Gastrocnemius medialis (tissue), 4 donors: ENCODE measurements at regions not wholly inside any gene's neighbourhood (a gene's known extent, or its start where the extent isn't known, plus 50 kb on each side); places are given as distances from the start of the nearest gene placed in this dataset.

Experiments used
- ATAC-seq, 2 donors: fragments of 150-250 bp; one replicate each; pipeline ENCODE4 v1.9.1; 2016
- DNase-seq, 2 donors: peaks; one replicate each; pipeline ENCODE4 v3.0.0-alpha.2; 2019
- H3K27ac ChIP-seq, 4 donors: fragments of 200-600 bp; sonication (generic); 1 replicate in 1 of 4; 2 replicates in 3 of 4; pipeline ENCODE4 v1.5.1; 2016 to 2018; ENCODE audit warnings: mild to moderate bottlenecking in 2 of 4, moderate library complexity in 1 of 4
- H3K27me3 ChIP-seq, 3 donors: fragments of 200-600 bp; sonication (generic) in 2 of 3; 1 replicate in 1 of 3; 2 replicates in 2 of 3; pipeline versions ENCODE4 v1.5.1 to v1.6.0; 2016 to 2019; ENCODE audit warnings: mild to moderate bottlenecking in 1 of 3, moderate library complexity in 1 of 3
- H3K36me3 ChIP-seq, 2 donors: fragments of 200-600 bp; sonication (generic) in 1 of 2; one replicate each; pipeline ENCODE4 v1.5.1; 2017 to 2018
- H3K4me1 ChIP-seq, 2 donors: fragments of 200-600 bp; sonication (generic) in 1 of 2; one replicate each; pipeline ENCODE4 v1.5.1; 2016 to 2017; ENCODE audit warnings: mild to moderate bottlenecking in 2 of 2
- H3K4me3 ChIP-seq, 4 donors: fragments of 200-600 bp; sonication (generic) in 3 of 4; 1 replicate in 1 of 4; 2 replicates in 3 of 4; pipeline ENCODE4 v1.5.1; 2016 to 2019; ENCODE audit warnings: mild to moderate bottlenecking in 2 of 4
- H3K9me3 ChIP-seq, 3 donors: fragments of 200-600 bp; sonication (generic) in 2 of 3; 1 replicate in 1 of 3; 2 replicates in 2 of 3; pipeline ENCODE4 v1.5.1; 2016 to 2019
- POLR2A ChIP-seq, 2 donors: fragments of 450-650 bp; IDR thresholded peaks; one replicate each; pipeline ENCODE4 v1.6.1; 2017; ENCODE audit warnings: antibody characterized with exemption in 2 of 2, mild to moderate bottlenecking in 2 of 2, moderate library complexity in 2 of 2
- in situ Hi-C, 4 donors: fragments of 200-750 bp; cut with MboI; loops; one replicate each; pipeline versions ENCODE4 v1.15.0 to v1.8.0; 2017; ENCODE audit warnings: low sequenced_read_pairs in 4 of 4
- intact Hi-C: fragments of 100-400 bp; cut with DNase I; formaldehyde crosslinking; loops from one replicate; pipeline ENCODE4 v1.15.1; 2023; ENCODE audit warnings: low total_unique reads
- TF ChIP-seq, protein P1 (sequence below), 5 experiments: fragments of 450-650 bp in 3 of 5; fragments of 200-600 bp in 2 of 5; sonication (generic) in 2 of 5; IDR thresholded peaks in 4 of 5; conservative IDR thresholded peaks in 1 of 5; 1 replicate in 4 of 5; 2 replicates in 1 of 5; pipeline ENCODE4 v1.5.1; 2016 to 2019; ENCODE audit warnings: antibody characterized with exemption in 5 of 5, mild to moderate bottlenecking in 3 of 5, moderate library complexity in 3 of 5

GRCh38 chr6:148671952-148672351, 74.9 kb upstream of the UST start:
- ATAC-seq (no peak), DNase-seq (no peak)
- intact Hi-C loops: no loop called here
- Histone ChIP-seq H3K9me3 (peaks cover 0 to 7% (median 0%) of the 10 kb centered on the region in 3 donors), H3K27me3 (no peaks in the 10 kb centered on the region), H3K36me3 (no peaks in the 10 kb centered on the region), H3K4me1 (no peaks in the 10 kb centered on the region), H3K27ac (no peak overlapping the region), H3K4me3 (no peak overlapping the region)
- no peak for TF ChIP-seq POLR2A (IDR thresholded peaks at IDR 0.05)
- TF ChIP-seq, protein P1, sequence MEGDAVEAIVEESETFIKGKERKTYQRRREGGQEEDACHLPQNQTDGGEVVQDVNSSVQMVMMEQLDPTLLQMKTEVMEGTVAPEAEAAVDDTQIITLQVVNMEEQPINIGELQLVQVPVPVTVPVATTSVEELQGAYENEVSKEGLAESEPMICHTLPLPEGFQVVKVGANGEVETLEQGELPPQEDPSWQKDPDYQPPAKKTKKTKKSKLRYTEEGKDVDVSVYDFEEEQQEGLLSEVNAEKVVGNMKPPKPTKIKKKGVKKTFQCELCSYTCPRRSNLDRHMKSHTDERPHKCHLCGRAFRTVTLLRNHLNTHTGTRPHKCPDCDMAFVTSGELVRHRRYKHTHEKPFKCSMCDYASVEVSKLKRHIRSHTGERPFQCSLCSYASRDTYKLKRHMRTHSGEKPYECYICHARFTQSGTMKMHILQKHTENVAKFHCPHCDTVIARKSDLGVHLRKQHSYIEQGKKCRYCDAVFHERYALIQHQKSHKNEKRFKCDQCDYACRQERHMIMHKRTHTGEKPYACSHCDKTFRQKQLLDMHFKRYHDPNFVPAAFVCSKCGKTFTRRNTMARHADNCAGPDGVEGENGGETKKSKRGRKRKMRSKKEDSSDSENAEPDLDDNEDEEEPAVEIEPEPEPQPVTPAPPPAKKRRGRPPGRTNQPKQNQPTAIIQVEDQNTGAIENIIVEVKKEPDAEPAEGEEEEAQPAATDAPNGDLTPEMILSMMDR (IDR thresholded peaks at IDR 0.05 in 4 of 5, conservative IDR thresholded peaks at IDR 0.05 in 1 of 5): no peak
- in situ Hi-C loops: no loop called here

DNA sequence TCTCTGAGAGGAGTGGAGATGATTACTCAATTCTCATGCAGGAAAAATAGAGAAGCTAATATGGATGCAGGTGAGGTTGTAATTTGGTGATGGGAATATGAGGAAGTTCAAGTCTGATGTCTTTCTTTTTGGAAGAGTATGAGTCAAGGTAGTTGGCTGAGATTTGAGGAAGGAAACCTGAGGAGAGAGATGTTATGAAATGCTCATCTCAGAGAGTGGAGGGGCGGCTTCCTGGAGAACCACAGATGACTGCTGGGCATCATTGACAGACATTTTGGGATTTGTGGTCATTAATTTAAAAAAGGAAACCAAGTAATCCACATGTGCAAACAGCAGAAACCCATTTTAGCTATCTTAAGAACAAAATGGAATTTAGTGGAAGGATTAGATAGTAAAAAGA, 72.5 kb upstream of the UST start:
- Histone ChIP-seq H3K4me3 (no peak overlapping the region), H3K27ac (no peak overlapping the region), H3K36me3 (no peaks in the 10 kb centered on the region), H3K9me3 (no peaks in the 10 kb centered on the region), H3K27me3 (no peaks in the 10 kb centered on the region), H3K4me1 (no peaks in the 10 kb centered on the region)
- in situ Hi-C loops: no loop called here
- TF ChIP-seq POLR2A (IDR thresholded peaks at IDR 0.05): no peak
- TF ChIP-seq, protein P1 (IDR thresholded peaks at IDR 0.05 in 4 of 5, conservative IDR thresholded peaks at IDR 0.05 in 1 of 5): no peak
- ATAC-seq: no peak
- intact Hi-C loops: no loop called here
- DNase-seq: no peak

- intact Hi-C loops: no loop called here
- Histone ChIP-seq H3K27ac (no peak overlapping the region), H3K9me3 (no peaks in the 10 kb centered on the region), H3K36me3 (no peaks in the 10 kb centered on the region), H3K4me3 (no peak overlapping the region), H3K4me1 (no peaks in the 10 kb centered on the region), H3K27me3 (no peaks in the 10 kb centered on the region)
- ATAC-seq: no peak
- no peak for TF ChIP-seq POLR2A (IDR thresholded peaks at IDR 0.05)
- TF ChIP-seq, protein P1 (IDR thresholded peaks at IDR 0.05 in 4 of 5, conservative IDR thresholded peaks at IDR 0.05 in 1 of 5): no peak
- no peak for DNase-seq
- in situ Hi-C loops: no loop called here
Observed at GRCh38 chr6:148677594-148678476, 69.0 kb upstream of the UST start.

DNA sequence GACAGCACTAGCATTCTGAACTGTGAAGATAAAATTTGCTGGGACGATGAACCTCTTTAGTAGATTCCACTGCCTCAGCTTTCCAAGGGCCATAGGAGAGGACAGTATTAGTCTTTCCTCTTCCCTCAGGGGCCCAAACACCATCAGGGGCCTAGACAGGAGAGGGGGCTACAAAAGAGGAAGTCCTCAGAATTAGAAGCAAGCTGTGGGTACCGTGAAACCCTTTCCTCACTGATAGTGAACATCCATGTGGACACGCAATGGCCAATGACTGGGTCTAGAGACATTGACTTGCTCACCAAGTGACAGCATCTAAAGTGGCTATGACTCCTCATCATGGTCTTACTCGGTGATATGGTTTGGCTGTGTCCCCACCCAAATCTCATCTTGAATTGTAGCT, 68.1 kb upstream of the UST start:
- Histone ChIP-seq H3K9me3 (no peaks in the 10 kb centered on the region), H3K36me3 (no peaks in the 10 kb centered on the region), H3K4me3 (no peak overlapping the region), H3K4me1 (no peaks in the 10 kb centered on the region), H3K27me3 (no peaks in the 10 kb centered on the region), H3K27ac (no peak overlapping the region)
- ATAC-seq (no peak), DNase-seq (no peak)
- TF ChIP-seq POLR2A (IDR thresholded peaks at IDR 0.05): no peak
- TF ChIP-seq, protein P1 (IDR thresholded peaks at IDR 0.05 in 4 of 5, conservative IDR thresholded peaks at IDR 0.05 in 1 of 5): no peak
- in situ Hi-C loops (no loop called here), intact Hi-C loops (no loop called here)
